Skin epidermis (tissue), 12 donors: ENCODE measurements at regions not wholly inside any gene's neighbourhood (a gene's known extent, or its start where the extent isn't known, plus 50 kb on each side); places are given as distances from the start of the nearest gene placed in this dataset.

ENCODE experiments used
- H3K27ac ChIP-seq, 21 experiments: fragments of 200-600 bp; sonication (generic) in 11 of 21; one replicate each; pipeline ENCODE4 v1.5.0; 2020; ENCODE audit warnings: mild to moderate bottlenecking in 3 of 21, inconsistent platforms in 2 of 21, moderate library complexity in 2 of 21
- H3K4me3 ChIP-seq, 7 experiments: fragments of 200-600 bp; sonication (generic) in 2 of 7; one replicate each; pipeline ENCODE4 v1.5.0; 2020; ENCODE audit warnings: inconsistent platforms in 2 of 7, mild to moderate bottlenecking in 2 of 7, moderate library complexity in 1 of 7

- no peak overlapping the region for H3K27ac ChIP-seq
These were observed 245.0 kb upstream of the ADAMTS9 start for GRCh38 chr3:64932666-64933342.

GRCh38 chr3:64932016-64932518 lies 244.3 kb upstream of the ADAMTS9 start:
- Histone ChIP-seq H3K27ac (no peak overlapping the region), H3K4me3 (no peak overlapping the region)

More at GRCh38 chr3:64932666-64933342, 245.0 kb upstream of the ADAMTS9 start:
- no peak overlapping the region for H3K4me3 ChIP-seq

GRCh38 chr3:64930891-64931290 lies 243.1 kb upstream of the ADAMTS9 start:
- no peak overlapping the region for H3K4me3 ChIP-seq
- H3K27ac ChIP-seq = no peak overlapping the region

GRCh38 chr3:64928683-64929082 lies 240.9 kb upstream of the ADAMTS9 start:
- Histone ChIP-seq H3K27ac (no peak overlapping the region), H3K4me3 (no peak overlapping the region)

GRCh38 chr3:64927689-64928088 lies 239.9 kb upstream of the ADAMTS9 start:
- no peak overlapping the region for H3K4me3 ChIP-seq
- H3K27ac ChIP-seq = no peak overlapping the region

GRCh38 chr3:64925575-64925974 lies 237.8 kb upstream of the ADAMTS9 start:
- Histone ChIP-seq H3K4me3 (no peak overlapping the region), H3K27ac (no peak overlapping the region)

- Histone ChIP-seq H3K27ac (no peak overlapping the region), H3K4me3 (no peak overlapping the region)
These were observed 237.2 kb upstream of the ADAMTS9 start for GRCh38 chr3:64924961-64925360.

- Histone ChIP-seq H3K27ac (peak overlapping the region in 1 of 21 experiments; percentile 41), H3K4me3 (no peak overlapping the region)
These were observed 234.4 kb upstream of the ADAMTS9 start for GRCh38 chr3:64922213-64922612.

- no peak overlapping the region for H3K4me3 ChIP-seq
- H3K27ac ChIP-seq = peak overlapping the region in 1 of 21 experiments; percentile 41
These were observed 233.7 kb upstream of the ADAMTS9 start for GRCh38 chr3:64921281-64922065.

GRCh38 chr3:64919934-64920333 lies 232.1 kb upstream of the ADAMTS9 start:
- H3K4me3 ChIP-seq = no peak overlapping the region
- no peak overlapping the region for H3K27ac ChIP-seq

- Histone ChIP-seq H3K4me3 (no peak overlapping the region), H3K27ac (no peak overlapping the region)
These were observed 231.2 kb upstream of the ADAMTS9 start for GRCh38 chr3:64918989-64919388.

- no peak overlapping the region for H3K4me3 ChIP-seq
- no peak overlapping the region for H3K27ac ChIP-seq
These were observed 230.2 kb upstream of the ADAMTS9 start for GRCh38 chr3:64917914-64918453.

- Histone ChIP-seq H3K4me3 (no peak overlapping the region), H3K27ac (peak overlapping the region in 2 of 21 experiments; percentile 31 to 42)
These were observed 229.1 kb upstream of the ADAMTS9 start for GRCh38 chr3:64916937-64917336.

- peak overlapping the region in 6 of 21 experiments; percentile 8 to 45 (median 29) for H3K27ac ChIP-seq
- H3K4me3 ChIP-seq = no peak overlapping the region
These were observed 228.5 kb upstream of the ADAMTS9 start for GRCh38 chr3:64916192-64916798.

- H3K27ac ChIP-seq = peak overlapping the region in 2 of 21 experiments; percentile 8 to 45
- no peak overlapping the region for H3K4me3 ChIP-seq
These were observed 228.0 kb upstream of the ADAMTS9 start for GRCh38 chr3:64915778-64916177.

- no peak overlapping the region for H3K27ac ChIP-seq
- H3K4me3 ChIP-seq = no peak overlapping the region
These were observed 225.7 kb upstream of the ADAMTS9 start for GRCh38 chr3:64913515-64913914.

GRCh38 chr3:64911138-64911537 lies 223.3 kb upstream of the ADAMTS9 start:
- H3K27ac ChIP-seq = no peak overlapping the region
- H3K4me3 ChIP-seq = no peak overlapping the region

GRCh38 chr3:64909757-64910467 lies 222.1 kb upstream of the ADAMTS9 start:
- no peak overlapping the region for H3K4me3 ChIP-seq
- H3K27ac ChIP-seq = no peak overlapping the region

- H3K4me3 ChIP-seq = no peak overlapping the region
- H3K27ac ChIP-seq = peak overlapping the region in 1 of 21 experiments; percentile 31
These were observed 221.2 kb upstream of the ADAMTS9 start for GRCh38 chr3:64909011-64909410.

- Histone ChIP-seq H3K27ac (peak overlapping the region in 1 of 21 experiments; percentile 41), H3K4me3 (no peak overlapping the region)
These were observed 220.5 kb upstream of the ADAMTS9 start for GRCh38 chr3:64908251-64908685.
